ENCODE measurements at regions not wholly inside any gene's neighbourhood (a gene's known extent, or its start where the extent isn't known, plus 50 kb on each side); places are given as distances from the start of the nearest gene placed in this dataset.
"Not testable (repeated sequence)": the region's sequence is repeated elsewhere in the genome, so short reads cannot be mapped to it uniquely, and the experiment has no call there.

GRCh38 chr3:155995525-155996370 lies 124.6 kb upstream of the KCNAB1 start:
- DNase-seq = no peak

- DNase-seq = no peak
These were observed 123.5 kb upstream of the KCNAB1 start for GRCh38 chr3:155996882-155997281.

- DNase-seq = not testable (repeated sequence)
These were observed 122.2 kb upstream of the KCNAB1 start for GRCh38 chr3:155998173-155998572.

GRCh38 chr3:156005736-156006135 lies 114.6 kb upstream of the KCNAB1 start:
- no peak for DNase-seq

- DNase-seq = no peak
These were observed 109.5 kb upstream of the KCNAB1 start for GRCh38 chr3:156010829-156011228.

GRCh38 chr3:156014489-156014888 lies 105.9 kb upstream of the KCNAB1 start:
- DNase-seq = no peak

- no peak for DNase-seq
These were observed 103.5 kb upstream of the KCNAB1 start for GRCh38 chr3:156016902-156017301.

GRCh38 chr3:156017352-156018030 lies 102.9 kb upstream of the KCNAB1 start:
- no peak for DNase-seq

GRCh38 chr3:156024904-156025533 lies 95.4 kb upstream of the KCNAB1 start:
- DNase-seq = no peak

- DNase-seq = no peak
These were observed 91.2 kb upstream of the KCNAB1 start for GRCh38 chr3:156029208-156029607.

- DNase-seq = no peak
These were observed 89.7 kb upstream of the KCNAB1 start for GRCh38 chr3:156030723-156031122.

GRCh38 chr3:156033428-156033827 lies 87.0 kb upstream of the KCNAB1 start:
- no peak for DNase-seq

GRCh38 chr3:156035158-156035557 lies 85.2 kb upstream of the KCNAB1 start:
- no peak for DNase-seq

GRCh38 chr3:156036258-156037053 lies 83.9 kb upstream of the KCNAB1 start:
- no peak for DNase-seq

GRCh38 chr3:156037356-156037755 lies 83.0 kb upstream of the KCNAB1 start:
- no peak for DNase-seq

- DNase-seq = no peak
These were observed 81.5 kb upstream of the KCNAB1 start for GRCh38 chr3:156038869-156039268.

GRCh38 chr3:156040041-156040440 lies 80.3 kb upstream of the KCNAB1 start:
- no peak for DNase-seq

GRCh38 chr3:156041216-156041841 lies 79.0 kb upstream of the KCNAB1 start:
- DNase-seq = not testable (repeated sequence)

- not testable (repeated sequence) for DNase-seq
These were observed 78.5 kb upstream of the KCNAB1 start for GRCh38 chr3:156041856-156042255.

- peak; percentile 11 for DNase-seq
These were observed 76.3 kb upstream of the KCNAB1 start for GRCh38 chr3:156043832-156044633.

- no peak for DNase-seq
These were observed 75.8 kb upstream of the KCNAB1 start for GRCh38 chr3:156044634-156044975.

- not testable (repeated sequence) for DNase-seq
These were observed 71.9 kb upstream of the KCNAB1 start for GRCh38 chr3:156048483-156048882.
